ENCODE measurements at regions not wholly inside any gene's neighbourhood (a gene's known extent, or its start where the extent isn't known, plus 50 kb on each side); places are given as distances from the start of the nearest gene placed in this dataset.

DNA sequence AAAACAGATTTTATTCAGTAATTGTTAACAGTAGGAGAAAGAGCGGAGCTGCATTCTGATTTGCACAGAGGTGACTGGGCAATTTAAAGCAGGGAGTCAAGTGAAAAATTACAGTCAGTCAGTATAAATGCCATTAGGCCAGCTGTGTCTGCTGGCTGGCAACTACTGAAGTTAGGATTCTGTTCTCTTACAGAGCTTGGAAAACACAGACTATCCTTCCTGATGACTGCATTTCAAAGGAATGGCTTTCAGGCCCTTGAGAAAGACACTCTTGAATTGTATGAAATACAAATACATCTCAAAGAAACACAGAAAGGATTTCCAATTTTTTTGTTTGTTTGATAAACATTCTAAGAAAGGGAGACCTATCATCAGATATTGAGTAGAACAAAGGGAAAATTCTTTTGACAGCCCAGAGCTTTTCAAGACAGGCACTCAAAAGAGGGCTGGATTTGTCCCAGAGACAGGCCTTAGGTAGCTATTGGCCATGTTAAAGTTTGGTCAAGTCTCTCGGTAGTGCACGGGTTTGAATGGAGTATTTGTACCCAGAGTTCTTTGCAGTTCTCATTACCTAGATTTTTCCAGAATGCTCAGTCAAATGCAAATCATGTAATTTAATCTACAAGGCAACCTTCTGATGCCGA is 551.2 kb upstream of the CCDC54 start:
- TF ChIP-seq, protein P1, sequence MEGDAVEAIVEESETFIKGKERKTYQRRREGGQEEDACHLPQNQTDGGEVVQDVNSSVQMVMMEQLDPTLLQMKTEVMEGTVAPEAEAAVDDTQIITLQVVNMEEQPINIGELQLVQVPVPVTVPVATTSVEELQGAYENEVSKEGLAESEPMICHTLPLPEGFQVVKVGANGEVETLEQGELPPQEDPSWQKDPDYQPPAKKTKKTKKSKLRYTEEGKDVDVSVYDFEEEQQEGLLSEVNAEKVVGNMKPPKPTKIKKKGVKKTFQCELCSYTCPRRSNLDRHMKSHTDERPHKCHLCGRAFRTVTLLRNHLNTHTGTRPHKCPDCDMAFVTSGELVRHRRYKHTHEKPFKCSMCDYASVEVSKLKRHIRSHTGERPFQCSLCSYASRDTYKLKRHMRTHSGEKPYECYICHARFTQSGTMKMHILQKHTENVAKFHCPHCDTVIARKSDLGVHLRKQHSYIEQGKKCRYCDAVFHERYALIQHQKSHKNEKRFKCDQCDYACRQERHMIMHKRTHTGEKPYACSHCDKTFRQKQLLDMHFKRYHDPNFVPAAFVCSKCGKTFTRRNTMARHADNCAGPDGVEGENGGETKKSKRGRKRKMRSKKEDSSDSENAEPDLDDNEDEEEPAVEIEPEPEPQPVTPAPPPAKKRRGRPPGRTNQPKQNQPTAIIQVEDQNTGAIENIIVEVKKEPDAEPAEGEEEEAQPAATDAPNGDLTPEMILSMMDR (conservative IDR thresholded peaks at IDR 0.05; ENCODE audit: low read length): no peak
- TF ChIP-seq EZH2phosphoT487 (IDR thresholded peaks at IDR 0.05; ENCODE audit: borderline replicate concordance): no peak
